GM19035 (cell line): ENCODE measurements at regions not wholly inside any gene's neighbourhood (a gene's known extent, or its start where the extent isn't known, plus 50 kb on each side); places are given as distances from the start of the nearest gene placed in this dataset.
"Not testable (repeated sequence)": the region's sequence is repeated elsewhere in the genome, so short reads cannot be mapped to it uniquely, and the experiment has no call there.

Experiments
- ATAC-seq: cut with Tn5 transposase; IDR thresholded peaks from one replicate; pipeline ENCODE4 v1.9.1; 2021; ENCODE audit not compliant: unreplicated experiment

- no peak for ATAC-seq
These were observed 275.6 kb downstream of the RAP2B start for GRCh38 chr3:153437666-153438065.

GRCh38 chr3:153438271-153438670 lies 276.2 kb downstream of the RAP2B start:
- ATAC-seq, result no peak

- ATAC-seq, result no peak
These were observed 277.8 kb downstream of the RAP2B start for GRCh38 chr3:153439780-153440179.

- no peak for ATAC-seq
These were observed 278.3 kb downstream of the RAP2B start for GRCh38 chr3:153440311-153440710.

- no peak for ATAC-seq
These were observed 280.4 kb downstream of the RAP2B start for GRCh38 chr3:153442386-153442785.

GRCh38 chr3:153442799-153443487 lies 280.9 kb downstream of the RAP2B start:
- ATAC-seq, result no peak

GRCh38 chr3:153443961-153444360 lies 281.9 kb downstream of the RAP2B start:
- ATAC-seq, result no peak

GRCh38 chr3:153445817-153446216 lies 283.8 kb downstream of the RAP2B start:
- no peak for ATAC-seq

GRCh38 chr3:153448151-153448829 lies 286.3 kb downstream of the RAP2B start:
- no peak for ATAC-seq

- ATAC-seq, result no peak
These were observed 295.0 kb downstream of the RAP2B start for GRCh38 chr3:153456833-153457545.

- ATAC-seq, result no peak
These were observed 296.9 kb downstream of the RAP2B start for GRCh38 chr3:153458881-153459280.

GRCh38 chr3:153462545-153462944 lies 300.5 kb downstream of the RAP2B start:
- ATAC-seq, result no peak

- peak; percentile 73 for ATAC-seq
These were observed 301.9 kb downstream of the RAP2B start for GRCh38 chr3:153463895-153464294.

- ATAC-seq, result no peak
These were observed 307.1 kb downstream of the RAP2B start for GRCh38 chr3:153469162-153469561.

GRCh38 chr3:153484842-153485241 lies 322.8 kb downstream of the RAP2B start:
- ATAC-seq, result no peak

- no peak for ATAC-seq
These were observed 333.4 kb downstream of the RAP2B start for GRCh38 chr3:153495422-153495821.

GRCh38 chr3:153502682-153503081 lies 340.7 kb downstream of the RAP2B start:
- ATAC-seq, result no peak

- no peak for ATAC-seq
These were observed 341.8 kb downstream of the RAP2B start for GRCh38 chr3:153503873-153504272.

- ATAC-seq, result not testable (repeated sequence)
These were observed 344.2 kb downstream of the RAP2B start for GRCh38 chr3:153506205-153506604.

GRCh38 chr3:153506686-153507085 lies 344.7 kb downstream of the RAP2B start:
- ATAC-seq, result not testable (repeated sequence)

GRCh38 chr3:153513236-153513635 lies 351.2 kb downstream of the RAP2B start:
- ATAC-seq, result peak; percentile 53

- ATAC-seq, result no peak
These were observed 366.4 kb downstream of the RAP2B start for GRCh38 chr3:153528473-153528872.
